ENCODE measurements at regions not wholly inside any gene's neighbourhood (a gene's known extent, or its start where the extent isn't known, plus 50 kb on each side); places are given as distances from the start of the nearest gene placed in this dataset.

GRCh38 chr17:20784100-20784665 lies 204.7 kb downstream of the CDRT15L2 start:
- Histone ChIP-seq H3K9ac (replicated peaks; ENCODE audit: extremely low read depth, insufficient read depth, low read length) (no peak overlapping the region), H2AFZ (ENCODE audit: low read depth, low read length) (no peak overlapping the region), H4K20me1 (replicated peaks; ENCODE audit: control insufficient read depth, extremely low read depth, insufficient read depth, low read length) (no peaks in the 10 kb centered on the region), H3K27me3 (ENCODE audit: control insufficient read depth in 2 of 2, insufficient read depth in 2 of 2, low read length in 2 of 2) (peaks cover 2 to 5% of the 10 kb centered on the region in 2 experiments), H3K36me3 (ENCODE audit: control insufficient read depth in 2 of 2, extremely low read depth in 1 of 2, insufficient read depth in 2 of 2, low read length in 2 of 2) (no peaks in the 10 kb centered on the region), H3K79me2 (ENCODE audit: control insufficient read depth, insufficient read depth, low read length) (no peaks in the 10 kb centered on the region), H3K27ac (ENCODE audit: insufficient read depth, low read depth, low read length) (no peak overlapping the region), H3K4me2 (ENCODE audit: insufficient read depth, low read length) (no peak overlapping the region), H3K9me1 (replicated peaks; ENCODE audit: control insufficient read depth, extremely low read depth, insufficient read depth, low read length) (no peaks in the 10 kb centered on the region), H3K4me3 (replicated peaks in 1 of 3; ENCODE audit: insufficient read depth in 1 of 3, low read depth in 1 of 3, low read length in 3 of 3) (no peak overlapping the region), H3K4me1 (ENCODE audit: control insufficient read depth, extremely low read depth, insufficient read depth, low read length) (no peaks in the 10 kb centered on the region), H3K9me3 (replicated peaks; ENCODE audit: control insufficient read depth, insufficient read depth, low read length) (no peaks in the 10 kb centered on the region)
- ChIA-PET POLR2A (no interaction called here), CTCF (no interaction called here)
- intact Hi-C loops (cut with micrococcal nuclease): no loop called here
- FAIRE-seq (peak; percentile 35), DNase-seq (ENCODE audit: low read depth, low spot score) (no peak)
- BruUV-seq (replicated peaks): no TSS peak
- no peak for TF ChIP-seq EZH2 (IDR thresholded peaks at IDR 0.05; ENCODE audit: borderline replicate concordance, low read depth, low read length, severe bottlenecking)
- no peak for TF ChIP-seq MYC (IDR thresholded peaks at IDR 0.05; ENCODE audit: low read depth, low read length)
- TF ChIP-seq POLR2A (IDR thresholded peaks at IDR 0.05; ENCODE audit: low read depth, low read length): no peak
- no peak for TF ChIP-seq MAX (IDR thresholded peaks at IDR 0.05; ENCODE audit: insufficient read depth, insufficient read length)
- TF ChIP-seq JUN (IDR thresholded peaks at IDR 0.05; ENCODE audit: borderline replicate concordance, insufficient read depth, insufficient read length, low read depth): no peak
- TF ChIP-seq CTCF (IDR thresholded peaks at IDR 0.05; ENCODE audit: extremely low read depth in 1 of 2, insufficient read depth in 1 of 2, low read depth in 1 of 2, low read length in 2 of 2): no peak
- no peak for TF ChIP-seq FOS (IDR thresholded peaks at IDR 0.05; ENCODE audit: borderline replicate concordance, insufficient read depth, low read length)
- dilution Hi-C loops (cut with MboI; ENCODE audit: extremely low pct_ligation_motif_present, low sequenced_read_pairs): no loop called here

Data from endothelial cell of umbilical vein (primary cell).